Skeletal muscle tissue (tissue), 3 donors: ENCODE measurements at regions not wholly inside any gene's neighbourhood (a gene's known extent, or its start where the extent isn't known, plus 50 kb on each side); places are given as distances from the start of the nearest gene placed in this dataset.

Experiments
- H3K27ac ChIP-seq: one replicate; pipeline ENCODE4 v1.7.0; 2013; ENCODE audit warnings: mild to moderate bottlenecking, low read depth, low read length, inconsistent platforms
- H3K27me3 ChIP-seq, 3 donors: one replicate each; pipeline ENCODE4 v1.7.0; 2013; ENCODE audit warnings: low read length in 3 of 3; ENCODE audit not compliant: control insufficient read depth in 3 of 3, insufficient read depth in 3 of 3
- H3K36me3 ChIP-seq, 3 donors: one replicate each; pipeline ENCODE4 v1.7.0; 2013; ENCODE audit warnings: low read length in 3 of 3; ENCODE audit not compliant: control insufficient read depth in 3 of 3, insufficient read depth in 3 of 3
- H3K4me1 ChIP-seq, 3 donors: one replicate each; pipeline ENCODE4 v1.7.0; 2013; ENCODE audit warnings: low read length in 3 of 3, mild to moderate bottlenecking in 3 of 3; ENCODE audit not compliant: control insufficient read depth in 3 of 3, insufficient read depth in 3 of 3
- H3K4me3 ChIP-seq, 3 donors: one replicate each; pipeline ENCODE4 v1.7.0; 2013; ENCODE audit warnings: low read length in 3 of 3
- H3K9ac ChIP-seq, 3 donors: one replicate each; pipeline ENCODE4 v1.7.0; 2013; ENCODE audit warnings: low read length in 3 of 3, mild to moderate bottlenecking in 3 of 3, moderate library complexity in 2 of 3, low read depth in 1 of 3
- H3K9me3 ChIP-seq, 3 donors: one replicate each; pipeline ENCODE4 v1.7.0; 2013; ENCODE audit warnings: low read length in 3 of 3; ENCODE audit not compliant: control insufficient read depth in 3 of 3
- donor health status: Osteomylitis.

DNA sequence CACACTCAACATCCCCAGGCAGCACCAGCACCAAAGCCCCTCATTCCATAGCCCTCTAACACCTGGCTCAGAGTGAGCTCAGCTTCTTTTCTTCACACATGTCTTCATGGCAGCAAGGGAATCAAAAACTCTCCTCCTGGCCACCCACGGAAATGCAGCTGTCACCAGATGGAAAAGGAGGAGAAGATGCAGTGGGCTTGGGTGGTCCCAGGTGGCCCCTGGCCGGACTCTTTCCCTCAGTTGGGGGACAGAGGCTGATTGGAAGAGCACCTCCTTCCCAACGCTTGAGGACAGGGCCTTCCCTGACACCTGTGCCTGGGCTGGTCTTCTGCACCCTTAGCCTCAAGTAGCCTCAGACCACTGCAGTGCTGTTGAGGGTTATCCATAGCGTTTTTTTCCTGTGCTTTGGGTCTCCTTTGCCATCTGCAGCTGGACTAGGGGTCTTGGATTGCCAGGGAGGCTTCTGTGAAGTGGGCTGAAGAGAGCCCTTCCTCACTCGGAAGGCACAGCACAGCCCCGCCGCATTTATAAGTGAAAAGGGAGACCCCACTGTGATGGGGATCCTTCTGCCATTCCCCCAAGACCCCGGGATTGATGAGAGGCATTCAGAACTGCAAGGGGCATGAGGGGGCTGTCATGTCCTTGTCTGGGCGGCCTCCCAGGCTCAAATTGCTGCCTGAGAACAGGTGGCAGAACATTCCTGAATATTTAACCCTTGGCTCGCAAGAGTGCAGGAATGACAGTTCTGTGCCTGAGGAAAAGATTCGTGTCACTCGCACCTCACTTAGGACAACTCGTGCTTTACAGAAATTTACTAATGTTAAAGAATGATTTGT lies 200.0 kb downstream of the AUH start:
- H3K4me1 ChIP-seq, result peaks cover 23 to 31% (median 30%) of the 10 kb centered on the region in 3 donors
- no peaks in the 10 kb centered on the region for H3K36me3 ChIP-seq
- no peak overlapping the region for H3K9ac ChIP-seq
- H3K27me3 ChIP-seq, result no peaks in the 10 kb centered on the region
- H3K9me3 ChIP-seq, result no peaks in the 10 kb centered on the region
- no peak overlapping the region for H3K27ac ChIP-seq
- no peak overlapping the region for H3K4me3 ChIP-seq

DNA sequence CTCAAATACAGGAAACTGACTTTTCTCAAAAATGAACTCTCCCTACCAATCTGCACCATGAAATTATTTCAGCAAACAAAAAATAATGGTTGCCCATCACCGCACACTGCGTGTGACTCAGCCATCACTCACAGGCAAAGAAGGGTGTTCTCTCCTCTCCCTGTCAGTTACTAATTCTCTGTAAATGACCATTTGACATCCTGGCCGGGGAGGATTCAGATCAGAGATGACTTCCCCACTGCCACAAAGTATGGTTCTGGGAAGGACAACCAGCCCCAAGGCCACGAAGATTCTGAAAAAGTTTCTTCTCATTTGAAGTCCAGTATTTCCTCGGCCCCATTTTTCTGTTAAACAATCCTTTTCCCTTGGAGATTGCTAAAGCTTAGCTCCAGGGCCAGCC lies 199.4 kb downstream of the AUH start:
- Histone ChIP-seq H3K27ac (no peak overlapping the region), H3K9me3 (no peaks in the 10 kb centered on the region), H3K4me1 (peaks cover 23 to 31% (median 30%) of the 10 kb centered on the region in 3 donors), H3K9ac (peak overlapping the region in 1 of 3 donors; percentile 61), H3K27me3 (no peaks in the 10 kb centered on the region), H3K36me3 (no peaks in the 10 kb centered on the region), H3K4me3 (no peak overlapping the region)

DNA sequence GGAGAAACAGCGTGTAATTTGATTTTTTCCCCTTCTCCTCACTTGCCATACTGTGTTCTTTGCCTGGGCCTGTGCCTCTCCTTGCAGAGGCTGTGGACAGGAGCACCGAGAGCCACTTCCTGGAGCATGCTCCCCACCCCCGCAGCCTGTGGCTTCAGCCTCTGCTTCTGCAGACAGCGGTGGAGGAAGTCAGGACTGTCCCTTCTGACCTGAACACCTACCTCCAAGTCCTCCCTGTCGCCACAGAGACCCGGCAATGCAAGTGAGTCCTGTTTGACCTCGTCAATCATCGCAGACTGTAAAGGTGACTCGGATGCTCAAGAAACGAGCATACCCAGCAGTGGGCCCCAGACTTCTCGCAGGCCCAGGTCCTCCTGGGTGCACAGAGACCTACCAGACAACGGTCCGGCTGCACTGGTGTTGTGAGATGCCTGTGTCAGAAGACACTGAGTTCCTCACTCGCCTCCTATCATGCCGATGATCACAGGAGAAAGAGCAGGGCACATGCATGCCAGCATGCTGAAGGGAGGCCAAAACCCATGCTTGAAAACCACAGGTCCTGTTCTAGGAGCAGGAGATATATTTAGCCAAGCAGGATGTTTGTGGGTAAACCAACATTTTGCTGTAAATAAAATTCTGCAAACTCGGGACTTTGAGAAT lies 198.8 kb downstream of the AUH start:
- Histone ChIP-seq H3K27me3 (no peaks in the 10 kb centered on the region), H3K36me3 (no peaks in the 10 kb centered on the region), H3K9me3 (no peaks in the 10 kb centered on the region), H3K9ac (peak overlapping the region in 1 of 3 donors; percentile 61), H3K27ac (no peak overlapping the region), H3K4me3 (no peak overlapping the region), H3K4me1 (peaks cover 23 to 31% (median 30%) of the 10 kb centered on the region in 3 donors)

DNA sequence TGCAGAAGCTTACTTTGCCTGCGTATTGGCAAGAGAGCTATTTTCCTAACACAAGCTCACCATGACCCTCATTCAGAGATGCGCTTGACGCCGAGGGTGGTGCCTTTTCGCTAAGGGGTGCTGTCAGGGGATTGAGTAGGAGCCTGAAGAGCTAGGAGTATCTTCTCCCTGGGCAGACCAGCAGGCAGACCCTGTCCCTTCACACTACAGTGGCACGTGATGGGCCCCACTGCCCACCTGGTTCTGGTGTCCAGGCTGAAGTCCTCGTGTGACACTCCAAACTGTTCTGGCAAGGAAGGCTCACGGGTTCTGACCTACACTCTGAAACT lies 198.3 kb downstream of the AUH start:
- no peak overlapping the region for H3K9ac ChIP-seq
- H3K27me3 ChIP-seq, result no peaks in the 10 kb centered on the region
- H3K4me1 ChIP-seq, result peaks cover 23 to 31% (median 30%) of the 10 kb centered on the region in 3 donors
- no peak overlapping the region for H3K4me3 ChIP-seq
- no peak overlapping the region for H3K27ac ChIP-seq
- H3K9me3 ChIP-seq, result no peaks in the 10 kb centered on the region
- H3K36me3 ChIP-seq, result no peaks in the 10 kb centered on the region

DNA sequence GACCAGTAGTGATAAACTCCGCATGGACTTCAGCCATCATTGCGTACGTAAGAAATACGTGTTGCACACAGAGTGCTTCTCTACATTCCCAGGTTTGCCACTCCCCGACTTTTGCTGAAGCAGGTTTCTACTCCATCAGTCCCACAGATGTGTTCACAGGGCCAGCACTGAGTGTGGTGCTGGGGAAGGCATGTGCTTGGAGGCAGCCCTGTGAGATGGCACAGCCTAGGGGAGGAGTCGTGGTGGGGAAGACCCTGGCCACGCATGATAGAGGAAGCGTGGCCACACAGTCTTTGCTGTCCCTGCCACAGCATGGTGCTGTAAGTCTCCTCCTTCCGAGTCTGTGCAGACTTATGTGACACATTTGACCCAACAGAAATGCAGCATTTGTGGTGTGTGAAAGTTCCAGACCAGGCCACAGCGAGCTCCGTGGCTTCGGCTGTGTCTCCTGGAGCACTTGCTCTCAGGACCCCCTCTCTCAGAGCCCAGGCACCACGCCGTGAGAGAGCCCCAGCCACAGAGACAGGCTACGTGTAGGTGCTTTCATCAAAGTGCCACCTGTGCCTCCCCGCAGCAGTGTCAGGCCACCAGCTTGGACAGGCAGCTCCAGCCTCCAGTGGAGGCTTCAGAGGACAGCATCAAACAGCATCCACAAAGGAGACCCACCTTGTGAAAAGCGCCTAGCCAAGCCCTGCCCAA lies 197.8 kb downstream of the AUH start:
- no peaks in the 10 kb centered on the region for H3K27me3 ChIP-seq
- no peaks in the 10 kb centered on the region for H3K36me3 ChIP-seq
- peaks cover 23 to 31% (median 30%) of the 10 kb centered on the region in 3 donors for H3K4me1 ChIP-seq
- no peak overlapping the region for H3K4me3 ChIP-seq
- no peak overlapping the region for H3K27ac ChIP-seq
- H3K9ac ChIP-seq, result peak overlapping the region in 1 of 3 donors; percentile 16
- H3K9me3 ChIP-seq, result no peaks in the 10 kb centered on the region
